GM23248 (cell line): ENCODE measurements at regions not wholly inside any gene's neighbourhood (a gene's known extent, or its start where the extent isn't known, plus 50 kb on each side); places are given as distances from the start of the nearest gene placed in this dataset.

Experiments
- EZH2 ChIP-seq: fragments of 200-600 bp; sonication (generic); IDR thresholded peaks from 2 replicates; pipeline ENCODE4 v1.6.1; 2018; ENCODE audit warnings: antibody characterized with exemption, mild to moderate bottlenecking; ENCODE audit not compliant: insufficient read depth, poor library complexity, severe bottlenecking
- EZH2phosphoT487 ChIP-seq: fragments of 200-600 bp; sonication (generic); IDR thresholded peaks from 2 replicates; pipeline ENCODE4 v1.6.1; 2018; ENCODE audit warnings: antibody characterized with exemption, moderate library complexity, mild to moderate bottlenecking, low read depth; ENCODE audit not compliant: insufficient read depth

DNA sequence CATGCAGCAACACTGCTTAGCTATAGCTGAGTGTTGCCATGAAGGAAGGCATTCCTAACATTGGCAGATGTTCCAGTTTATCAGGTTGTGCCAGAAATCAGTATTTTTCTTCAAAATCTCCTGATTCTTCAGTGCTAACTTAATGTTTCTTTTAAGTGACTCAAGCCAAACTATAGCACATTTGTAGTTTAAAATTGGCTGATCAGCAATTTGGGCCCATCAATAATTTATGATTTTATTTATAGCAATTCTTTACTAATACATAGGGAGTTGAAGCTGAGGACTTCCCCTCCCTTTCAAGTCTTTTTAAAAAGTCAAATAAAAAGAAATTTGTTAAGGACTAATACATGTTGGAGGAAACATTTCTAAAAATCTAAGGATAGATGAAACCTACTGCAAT, 383.8 kb upstream of the KHDRBS2 start:
- TF ChIP-seq EZH2 (no peak), EZH2phosphoT487 (no peak)
